ENCODE measurements at regions not wholly inside any gene's neighbourhood (a gene's known extent, or its start where the extent isn't known, plus 50 kb on each side); places are given as distances from the start of the nearest gene placed in this dataset.

DNA sequence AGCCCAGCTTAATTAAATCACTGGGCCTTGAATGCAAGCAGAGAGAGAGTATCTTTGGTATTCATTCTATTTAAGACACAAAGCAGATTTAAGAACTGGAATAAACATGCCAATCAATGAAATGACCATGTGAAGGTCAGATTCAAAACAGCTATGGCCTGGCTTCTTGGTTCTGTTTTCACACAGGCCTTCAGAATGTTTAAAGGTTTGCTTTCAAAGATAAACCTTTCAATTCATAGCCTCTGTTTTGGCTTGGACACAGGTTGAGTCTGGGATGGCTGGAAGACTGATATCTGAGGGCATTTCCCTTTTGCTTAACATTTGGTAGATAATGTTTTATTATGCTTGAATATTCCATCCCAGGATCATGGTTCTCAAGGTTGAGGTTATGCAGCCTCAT lies 244.4 kb upstream of the KBTBD8 start:
- no peak for DNase-seq

DNA sequence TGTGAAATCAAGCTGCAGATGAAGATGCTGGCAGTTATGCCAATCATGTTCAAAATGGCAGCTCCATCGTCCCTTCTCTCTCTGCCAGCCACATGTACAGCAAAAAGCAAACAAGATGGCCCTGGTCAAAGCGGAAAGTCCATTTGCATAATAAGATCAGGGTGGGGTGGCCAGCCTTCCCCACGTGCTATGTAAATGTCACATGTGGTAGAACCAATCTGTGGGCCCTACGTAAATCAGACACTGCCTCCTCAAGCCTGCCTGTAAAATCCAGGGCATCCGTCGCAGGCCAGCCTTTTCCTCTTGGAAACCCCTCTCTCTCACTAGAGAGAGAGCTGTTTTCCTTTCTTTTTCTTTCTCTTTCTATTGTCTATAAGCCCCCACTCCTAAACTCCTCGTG lies 243.5 kb upstream of the KBTBD8 start:
- no peak for DNase-seq

DNA sequence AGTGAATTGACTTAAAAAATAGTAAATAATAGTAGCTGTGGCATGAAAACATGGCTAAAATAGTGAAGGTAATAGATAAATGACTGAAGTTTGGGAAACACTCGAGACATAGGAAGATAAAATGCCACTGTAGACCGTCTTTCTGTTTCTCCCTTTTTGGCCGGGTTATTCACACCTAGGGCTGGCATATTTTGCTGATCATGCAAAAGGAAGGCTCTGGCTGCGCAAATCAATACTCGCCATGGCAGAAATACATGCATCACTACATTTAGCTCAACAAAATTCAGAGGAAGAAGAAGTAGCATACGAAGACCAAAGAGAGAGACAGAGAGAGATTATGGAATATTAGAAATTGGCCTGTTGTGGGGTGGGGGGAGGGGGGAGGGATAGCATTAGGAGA lies 242.2 kb upstream of the KBTBD8 start:
- no peak for DNase-seq

DNA sequence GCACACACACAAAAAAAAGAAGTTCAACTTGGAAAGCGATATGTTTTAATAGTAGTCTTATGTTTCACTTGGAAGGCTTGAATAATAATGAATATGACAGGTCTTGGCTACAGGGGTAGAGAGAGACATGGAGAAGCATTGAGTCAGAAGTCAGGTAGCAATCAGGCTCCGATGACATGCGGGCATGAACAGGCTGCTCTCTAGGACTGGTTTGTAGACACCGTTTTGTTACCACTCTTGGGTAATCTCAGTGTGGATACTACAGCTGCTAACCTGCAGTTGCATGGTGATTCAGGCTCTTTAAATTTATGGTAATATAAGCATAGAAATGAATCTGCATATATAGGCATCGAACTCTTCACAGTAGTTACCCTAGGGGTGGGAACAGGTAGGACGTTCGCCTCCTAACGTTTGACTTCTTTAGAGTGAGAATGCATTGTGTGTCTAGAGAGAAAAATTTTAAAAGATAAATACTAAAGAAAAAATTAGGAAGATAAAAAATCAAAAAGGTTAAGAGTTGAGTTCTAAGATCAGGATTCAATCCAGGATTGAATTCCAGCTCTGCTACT lies 241.6 kb upstream of the KBTBD8 start:
- no peak for DNase-seq

GRCh38 chr3:66761093-66761780 lies 236.9 kb upstream of the KBTBD8 start:
- DNase-seq = no peak

- no peak for DNase-seq
Measured at GRCh38 chr3:66762916-66763693, 235.0 kb upstream of the KBTBD8 start.

- DNase-seq = no peak
Measured at GRCh38 chr3:66778107-66778506, 220.0 kb upstream of the KBTBD8 start.

GRCh38 chr3:66778777-66779176 lies 219.3 kb upstream of the KBTBD8 start:
- DNase-seq = no peak

DNA sequence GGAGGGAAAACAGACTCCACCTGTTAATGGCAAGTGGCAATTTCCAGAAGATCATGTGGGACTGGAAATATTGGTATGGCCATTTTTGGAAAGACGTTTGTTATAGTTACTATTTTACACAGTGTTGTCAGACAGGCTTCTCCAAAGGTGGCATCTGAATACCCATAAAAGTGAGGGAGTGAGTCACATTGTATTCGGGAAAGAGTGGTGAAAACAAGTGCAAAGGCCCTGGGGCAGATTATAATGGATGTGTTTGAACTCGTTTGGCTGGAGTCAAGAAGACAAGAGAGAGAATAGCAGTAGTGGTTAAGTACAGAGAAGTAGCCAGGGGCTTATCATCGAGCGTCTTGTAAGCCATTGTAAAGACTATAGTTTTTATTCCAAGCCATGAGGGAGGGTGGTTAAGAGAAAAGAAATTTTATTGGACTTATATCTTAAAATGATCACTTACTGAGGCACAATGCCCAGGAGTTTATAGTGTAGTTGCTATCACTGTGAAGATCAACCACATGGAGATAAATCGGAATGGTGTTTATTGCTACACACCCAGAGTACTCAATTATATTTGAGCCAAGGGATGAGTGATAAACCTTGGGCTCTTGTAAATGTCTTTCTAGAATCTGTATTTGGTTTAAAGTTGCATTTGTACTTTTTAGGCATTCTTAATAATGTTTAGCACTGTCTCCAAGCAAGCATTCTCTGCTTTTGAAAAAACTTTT lies 212.8 kb upstream of the KBTBD8 start:
- no peak for DNase-seq

DNA sequence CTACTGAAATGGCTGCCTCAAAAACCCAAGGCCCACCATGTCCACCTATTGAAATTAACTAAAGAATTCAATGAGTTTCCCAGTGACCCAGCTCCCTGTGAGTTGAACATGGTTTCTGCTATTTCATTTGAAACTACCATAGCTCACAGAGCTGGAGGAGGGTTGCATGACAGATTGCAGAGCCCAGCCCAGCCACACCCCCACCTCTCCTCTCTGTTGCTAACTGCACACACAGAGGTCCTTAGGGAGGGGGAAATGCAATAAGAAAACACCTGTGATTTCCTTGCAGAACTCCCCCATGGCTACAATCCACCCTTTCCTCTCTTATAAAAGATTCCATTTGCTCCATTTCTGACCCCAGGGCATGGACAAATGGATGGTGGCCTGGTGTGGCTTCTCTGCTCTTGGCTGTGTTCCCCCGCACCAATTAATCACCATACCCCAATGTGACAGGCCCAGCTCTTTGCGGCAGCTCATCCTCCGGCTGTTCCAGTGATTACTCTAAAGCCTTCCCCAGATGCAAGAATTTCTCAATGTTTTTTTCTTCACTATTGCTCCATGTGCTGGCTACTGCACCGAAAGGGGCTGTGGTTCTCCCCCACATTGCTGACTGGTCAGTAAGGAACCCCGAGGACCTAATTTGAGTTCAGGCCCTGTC lies 208.4 kb upstream of the KBTBD8 start:
- no peak for DNase-seq

DNA sequence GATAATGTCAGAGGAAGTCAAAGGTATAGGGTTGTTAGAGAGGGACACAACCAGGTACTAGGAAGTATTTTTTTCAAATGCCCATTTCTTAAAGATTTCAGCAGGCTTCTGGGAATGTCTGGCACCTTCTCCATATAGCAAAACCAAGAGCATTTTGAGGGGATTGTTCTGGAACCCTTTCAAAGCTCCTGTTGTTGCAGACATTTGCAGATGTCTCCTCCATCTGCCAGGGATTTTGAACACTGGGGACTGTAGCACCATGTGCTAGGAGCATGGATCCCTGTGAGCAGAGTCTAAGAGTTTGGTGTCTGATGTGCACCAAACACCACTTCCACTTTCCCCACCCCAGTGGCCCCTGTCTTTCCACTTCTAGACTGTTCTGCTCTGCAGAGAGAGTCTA lies 206.0 kb upstream of the KBTBD8 start:
- no peak for DNase-seq

DNA sequence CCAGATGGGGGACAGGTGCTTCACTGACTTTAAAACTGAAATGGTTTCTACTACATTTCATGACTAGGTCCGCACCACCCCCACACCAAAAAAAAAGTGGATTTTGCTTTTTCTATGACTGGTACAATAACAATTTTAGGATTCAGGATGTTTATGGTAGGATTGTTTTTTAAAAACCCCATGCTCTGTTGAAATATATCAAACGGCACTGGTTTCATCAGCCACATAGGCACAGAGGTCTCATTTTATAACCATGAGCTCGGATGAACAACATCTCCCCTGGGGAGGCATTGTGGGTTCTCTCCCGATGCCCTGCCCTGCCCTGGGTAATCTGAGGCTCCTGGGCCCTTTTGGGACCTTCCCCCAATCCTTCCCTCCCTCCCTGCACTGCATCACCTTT lies 202.7 kb upstream of the KBTBD8 start:
- DNase-seq = no peak

- DNase-seq = no peak
Measured at GRCh38 chr3:66796343-66796742, 201.8 kb upstream of the KBTBD8 start.

- no peak for DNase-seq
Measured at GRCh38 chr3:66797889-66798560, 200.1 kb upstream of the KBTBD8 start.

DNA sequence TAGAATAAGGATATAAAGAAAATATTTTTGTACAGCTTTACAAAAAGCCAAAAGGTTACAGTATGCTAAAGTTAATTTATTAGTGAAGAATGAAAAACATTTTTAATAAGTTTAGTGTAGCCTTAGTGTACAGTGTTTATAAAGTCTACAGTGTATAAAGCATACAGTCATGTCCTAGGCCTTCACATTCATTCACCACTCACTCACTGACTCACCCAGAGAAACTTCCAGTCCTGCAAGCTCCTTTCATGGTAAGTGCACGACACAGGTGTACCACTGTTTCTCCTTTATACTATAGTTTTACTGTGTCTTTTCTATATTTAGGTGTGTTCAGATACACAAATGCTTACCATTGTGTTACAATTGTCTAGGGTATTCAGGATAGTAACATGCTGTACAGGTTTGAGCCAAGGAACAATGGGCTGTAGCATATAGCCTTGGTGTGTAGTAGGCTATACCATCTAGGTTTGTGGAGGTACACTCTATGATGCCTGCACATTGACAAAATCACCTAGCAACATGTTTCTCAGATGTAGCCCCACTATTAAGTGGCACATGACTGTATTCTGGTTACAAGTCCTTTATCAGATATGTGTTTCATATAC lies 197.1 kb upstream of the KBTBD8 start:
- no peak for DNase-seq

DNA sequence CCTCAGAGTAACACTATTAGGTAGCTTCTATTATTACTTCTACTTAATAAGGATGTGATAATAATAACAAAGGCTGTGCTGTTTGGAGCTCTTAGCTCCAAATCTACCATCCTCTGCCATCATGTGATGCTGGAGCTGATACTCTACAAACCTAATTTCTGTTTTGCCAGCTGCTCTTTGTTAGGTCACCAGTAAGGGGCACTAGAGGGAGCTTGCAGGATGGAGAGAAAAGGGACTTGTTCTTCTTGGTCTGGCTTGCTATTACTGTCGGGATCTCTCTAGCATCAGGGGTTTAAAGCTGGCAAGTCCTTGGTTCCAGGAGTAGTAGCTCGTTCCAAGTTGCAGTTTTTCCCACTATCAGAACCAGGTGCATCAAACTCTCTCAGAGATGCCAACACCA lies 194.9 kb upstream of the KBTBD8 start:
- DNase-seq = no peak

GRCh38 chr3:66803721-66804695 lies 194.1 kb upstream of the KBTBD8 start:
- DNase-seq = no peak

DNA sequence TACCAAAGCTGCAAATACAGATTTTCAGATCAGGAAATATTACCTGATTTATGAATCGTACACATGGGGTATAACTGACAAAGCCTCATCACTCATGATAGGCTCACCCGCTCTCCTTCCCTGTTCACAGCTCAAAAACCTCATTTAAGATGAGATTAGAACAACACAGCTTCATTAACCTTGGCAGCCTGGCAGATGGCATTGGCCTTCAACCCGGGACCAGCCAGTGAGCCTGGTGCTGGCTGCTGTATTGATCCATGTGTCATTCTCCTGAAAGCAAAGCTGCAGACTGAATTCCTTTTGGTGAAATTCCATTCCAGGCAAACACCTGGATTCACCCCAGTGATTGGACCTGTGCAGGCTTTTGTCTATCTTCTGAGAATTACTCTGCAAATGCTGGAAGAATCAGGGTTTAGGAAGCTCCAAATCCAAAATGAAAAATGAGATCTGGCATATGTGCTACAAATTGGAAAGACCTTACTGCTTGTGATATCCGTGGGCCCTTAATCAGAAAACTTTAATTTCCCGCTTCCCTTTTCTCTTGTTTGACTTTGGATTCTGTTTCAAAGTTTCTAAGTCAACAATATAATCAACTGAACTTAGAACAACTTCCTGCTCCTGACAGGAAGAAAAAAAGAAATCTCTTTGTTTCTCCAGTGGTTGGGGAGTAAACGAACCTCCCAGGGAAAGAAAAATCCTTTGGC lies 189.1 kb upstream of the KBTBD8 start:
- DNase-seq = no peak

GRCh38 chr3:66809595-66809958 lies 188.5 kb upstream of the KBTBD8 start:
- no peak for DNase-seq

DNA sequence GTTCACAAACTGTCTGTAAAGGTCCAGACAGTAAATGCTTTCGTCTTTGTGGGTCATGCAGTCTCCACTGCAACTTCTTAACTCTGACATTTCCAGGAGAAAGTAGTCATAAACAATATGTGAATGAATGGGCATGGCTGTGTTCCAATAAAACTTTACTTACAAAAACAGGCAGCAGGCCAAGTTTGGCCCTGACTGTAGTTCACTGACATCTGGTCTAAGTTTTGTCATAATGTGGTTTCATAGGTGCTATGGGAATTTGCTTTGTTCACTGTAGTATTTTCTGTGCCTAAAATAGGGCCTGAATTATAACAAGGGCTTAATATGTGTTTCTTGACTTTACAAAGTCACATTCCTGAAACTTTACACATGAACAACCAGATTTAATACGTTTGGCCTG lies 186.0 kb upstream of the KBTBD8 start:
- no peak for DNase-seq
